ENCODE measurements at regions not wholly inside any gene's neighbourhood (a gene's known extent, or its start where the extent isn't known, plus 50 kb on each side); places are given as distances from the start of the nearest gene placed in this dataset.

DNA sequence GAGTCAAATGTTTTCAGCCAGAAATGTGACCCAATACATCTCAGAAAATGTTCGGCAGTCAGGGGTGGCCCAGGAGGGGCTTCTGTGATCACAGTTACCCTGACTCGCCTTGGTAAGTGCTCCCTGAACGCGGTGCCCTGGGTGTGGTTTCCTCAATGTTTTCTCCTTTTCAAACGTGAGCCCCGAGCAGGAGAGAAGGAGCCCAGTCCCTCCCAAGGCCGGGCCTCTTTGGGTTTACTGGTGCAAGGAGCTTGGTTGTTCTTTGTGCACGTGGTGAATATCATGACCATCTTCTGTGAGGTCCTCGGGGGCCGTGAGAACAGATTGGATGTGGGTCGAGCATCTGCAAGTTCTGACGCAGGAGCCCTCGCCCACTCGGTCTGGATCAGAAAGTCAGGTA lies 55.8 kb upstream of the VIPR2 start:
- DNase-seq (ENCODE audit: low spot score) (no peak), FAIRE-seq (no peak), ATAC-seq (no peak)
- H3K4me3 ChIP-seq (replicated peaks in 1 of 3; ENCODE audit: insufficient read depth in 1 of 3, low read depth in 2 of 3, low read length in 3 of 3) = no peak overlapping the region
- H3K79me2 ChIP-seq (ENCODE audit: insufficient read depth, low read length) = no peaks in the 10 kb centered on the region
- H3K27ac ChIP-seq (ENCODE audit: extremely low read length, insufficient read depth, low read length) = no peak overlapping the region
- no peak overlapping the region for H3K9ac ChIP-seq (ENCODE audit: insufficient read depth, low read depth, low read length)
- intact Hi-C loops (cut with micrococcal nuclease; ENCODE audit: unreplicated experiment) = no loop called here
- H3K4me2 ChIP-seq (ENCODE audit: low read depth, low read length) = no peak overlapping the region
- TF ChIP-seq, protein P1, sequence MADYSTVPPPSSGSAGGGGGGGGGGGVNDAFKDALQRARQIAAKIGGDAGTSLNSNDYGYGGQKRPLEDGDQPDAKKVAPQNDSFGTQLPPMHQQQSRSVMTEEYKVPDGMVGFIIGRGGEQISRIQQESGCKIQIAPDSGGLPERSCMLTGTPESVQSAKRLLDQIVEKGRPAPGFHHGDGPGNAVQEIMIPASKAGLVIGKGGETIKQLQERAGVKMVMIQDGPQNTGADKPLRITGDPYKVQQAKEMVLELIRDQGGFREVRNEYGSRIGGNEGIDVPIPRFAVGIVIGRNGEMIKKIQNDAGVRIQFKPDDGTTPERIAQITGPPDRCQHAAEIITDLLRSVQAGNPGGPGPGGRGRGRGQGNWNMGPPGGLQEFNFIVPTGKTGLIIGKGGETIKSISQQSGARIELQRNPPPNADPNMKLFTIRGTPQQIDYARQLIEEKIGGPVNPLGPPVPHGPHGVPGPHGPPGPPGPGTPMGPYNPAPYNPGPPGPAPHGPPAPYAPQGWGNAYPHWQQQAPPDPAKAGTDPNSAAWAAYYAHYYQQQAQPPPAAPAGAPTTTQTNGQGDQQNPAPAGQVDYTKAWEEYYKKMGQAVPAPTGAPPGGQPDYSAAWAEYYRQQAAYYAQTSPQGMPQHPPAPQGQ (CRISPR knock-in tag; IDR thresholded peaks at IDR 0.05; ENCODE audit: borderline replicate concordance) = no peak
- TF ChIP-seq, protein P2, sequence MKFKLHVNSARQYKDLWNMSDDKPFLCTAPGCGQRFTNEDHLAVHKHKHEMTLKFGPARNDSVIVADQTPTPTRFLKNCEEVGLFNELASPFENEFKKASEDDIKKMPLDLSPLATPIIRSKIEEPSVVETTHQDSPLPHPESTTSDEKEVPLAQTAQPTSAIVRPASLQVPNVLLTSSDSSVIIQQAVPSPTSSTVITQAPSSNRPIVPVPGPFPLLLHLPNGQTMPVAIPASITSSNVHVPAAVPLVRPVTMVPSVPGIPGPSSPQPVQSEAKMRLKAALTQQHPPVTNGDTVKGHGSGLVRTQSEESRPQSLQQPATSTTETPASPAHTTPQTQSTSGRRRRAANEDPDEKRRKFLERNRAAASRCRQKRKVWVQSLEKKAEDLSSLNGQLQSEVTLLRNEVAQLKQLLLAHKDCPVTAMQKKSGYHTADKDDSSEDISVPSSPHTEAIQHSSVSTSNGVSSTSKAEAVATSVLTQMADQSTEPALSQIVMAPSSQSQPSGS (CRISPR knock-in tag; IDR thresholded peaks at IDR 0.05) = no peak
- TF ChIP-seq SIN3A (IDR thresholded peaks at IDR 0.05; ENCODE audit: borderline replicate concordance, low read depth, low read length) = no peak
- TF ChIP-seq, protein P3, sequence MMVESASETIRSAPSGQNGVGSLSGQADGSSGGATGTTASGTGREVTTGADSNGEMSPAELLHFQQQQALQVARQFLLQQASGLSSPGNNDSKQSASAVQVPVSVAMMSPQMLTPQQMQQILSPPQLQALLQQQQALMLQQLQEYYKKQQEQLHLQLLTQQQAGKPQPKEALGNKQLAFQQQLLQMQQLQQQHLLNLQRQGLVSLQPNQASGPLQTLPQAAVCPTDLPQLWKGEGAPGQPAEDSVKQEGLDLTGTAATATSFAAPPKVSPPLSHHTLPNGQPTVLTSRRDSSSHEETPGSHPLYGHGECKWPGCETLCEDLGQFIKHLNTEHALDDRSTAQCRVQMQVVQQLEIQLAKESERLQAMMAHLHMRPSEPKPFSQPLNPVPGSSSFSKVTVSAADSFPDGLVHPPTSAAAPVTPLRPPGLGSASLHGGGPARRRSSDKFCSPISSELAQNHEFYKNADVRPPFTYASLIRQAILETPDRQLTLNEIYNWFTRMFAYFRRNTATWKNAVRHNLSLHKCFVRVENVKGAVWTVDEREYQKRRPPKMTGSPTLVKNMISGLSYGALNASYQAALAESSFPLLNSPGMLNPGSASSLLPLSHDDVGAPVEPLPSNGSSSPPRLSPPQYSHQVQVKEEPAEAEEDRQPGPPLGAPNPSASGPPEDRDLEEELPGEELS (CRISPR knock-in tag; IDR thresholded peaks at IDR 0.05) = no peak
- in situ Hi-C loops (cut with HindIII; ENCODE audit: extremely low pct_ligation_motif_present, low pct_unique_long_range_greater_than_20kb) = no loop called here
- 23% methylated on average over 13 of the region's 14 CpGs for whole genome bisulfite sequencing (ENCODE audit: low lambda C conversion rate)
- H3K36me3 ChIP-seq (replicated peaks in 1 of 2; ENCODE audit: control insufficient read depth in 1 of 2, insufficient read depth in 2 of 2, low read length in 2 of 2) = no peaks in the 10 kb centered on the region
- H4K20me1 ChIP-seq (ENCODE audit: insufficient read depth, low read length) = no peaks in the 10 kb centered on the region
- no peak overlapping the region for H2AFZ ChIP-seq (ENCODE audit: low read length)
- H3K9me3 ChIP-seq (ENCODE audit: low read length) = no peaks in the 10 kb centered on the region
- no peaks in the 10 kb centered on the region for H3K4me1 ChIP-seq (ENCODE audit: insufficient read depth, low read length)
- POLR2A ChIA-PET = no interaction called here
- CTCF ChIA-PET (ENCODE audit: low intra/inter-chr PET ratio, low total read pairs) = no interaction called here
- no TSS peak for BruUV-seq (replicated peaks)
- H3K27me3 ChIP-seq (ENCODE audit: control insufficient read depth in 1 of 2, insufficient read depth in 2 of 2, low read length in 2 of 2) = peaks cover 3 to 37% of the 10 kb centered on the region in 2 experiments; a peak in 4 of 5 replicates
